ENCODE measurements at regions not wholly inside any gene's neighbourhood (a gene's known extent, or its start where the extent isn't known, plus 50 kb on each side); places are given as distances from the start of the nearest gene placed in this dataset.

- ChIA-PET CTCF (no interaction called here), POLR2A (no interaction called here)
- Histone ChIP-seq H3K27ac (ENCODE audit: extremely low read depth, low read depth, low read length) (no peak overlapping the region), H3K4me1 (ENCODE audit: control insufficient read depth, insufficient read depth, low read length) (no peaks in the 10 kb centered on the region), H3K36me3 (ENCODE audit: control insufficient read depth in 2 of 2, insufficient read depth in 1 of 2, low read length in 2 of 2) (no peaks in the 10 kb centered on the region), H3K4me3 (ENCODE audit: low read depth, low read length) (no peak overlapping the region), H3K9me3 (ENCODE audit: control insufficient read depth, insufficient read depth, low read depth, low read length) (no peaks in the 10 kb centered on the region)
- TF ChIP-seq ZFP41 (tag by site-specific recombination; IDR thresholded peaks at IDR 0.05; ENCODE audit: borderline replicate concordance): no peak
- TF ChIP-seq ZSCAN5A (tag by site-specific recombination; IDR thresholded peaks at IDR 0.05): no peak
- no peak for TF ChIP-seq ZNF148 (tag by site-specific recombination; IDR thresholded peaks at IDR 0.05; ENCODE audit: borderline replicate concordance)
- TF ChIP-seq ZSCAN23 (tag by site-specific recombination; IDR thresholded peaks at IDR 0.05): no peak
- TF ChIP-seq ZNF76 (tag by site-specific recombination; IDR thresholded peaks at IDR 0.05; ENCODE audit: borderline replicate concordance, low read depth): no peak
- no peak for TF ChIP-seq ZNF404 (tag by site-specific recombination; IDR thresholded peaks at IDR 0.05)
- no peak for TF ChIP-seq ZNF274 (IDR thresholded peaks at IDR 0.05; ENCODE audit: low read length)
- no peak for TF ChIP-seq ZNF274 (tag by site-specific recombination; IDR thresholded peaks at IDR 0.05; ENCODE audit: borderline replicate concordance)
- TF ChIP-seq ZNF214 (tag by site-specific recombination; IDR thresholded peaks at IDR 0.05; ENCODE audit: borderline replicate concordance): no peak
- TF ChIP-seq ZNF830 (tag by site-specific recombination; IDR thresholded peaks at IDR 0.05; ENCODE audit: low read depth): no peak
- TF ChIP-seq ZNF488 (tag by site-specific recombination; IDR thresholded peaks at IDR 0.05): no peak
- TF ChIP-seq, protein P1, sequence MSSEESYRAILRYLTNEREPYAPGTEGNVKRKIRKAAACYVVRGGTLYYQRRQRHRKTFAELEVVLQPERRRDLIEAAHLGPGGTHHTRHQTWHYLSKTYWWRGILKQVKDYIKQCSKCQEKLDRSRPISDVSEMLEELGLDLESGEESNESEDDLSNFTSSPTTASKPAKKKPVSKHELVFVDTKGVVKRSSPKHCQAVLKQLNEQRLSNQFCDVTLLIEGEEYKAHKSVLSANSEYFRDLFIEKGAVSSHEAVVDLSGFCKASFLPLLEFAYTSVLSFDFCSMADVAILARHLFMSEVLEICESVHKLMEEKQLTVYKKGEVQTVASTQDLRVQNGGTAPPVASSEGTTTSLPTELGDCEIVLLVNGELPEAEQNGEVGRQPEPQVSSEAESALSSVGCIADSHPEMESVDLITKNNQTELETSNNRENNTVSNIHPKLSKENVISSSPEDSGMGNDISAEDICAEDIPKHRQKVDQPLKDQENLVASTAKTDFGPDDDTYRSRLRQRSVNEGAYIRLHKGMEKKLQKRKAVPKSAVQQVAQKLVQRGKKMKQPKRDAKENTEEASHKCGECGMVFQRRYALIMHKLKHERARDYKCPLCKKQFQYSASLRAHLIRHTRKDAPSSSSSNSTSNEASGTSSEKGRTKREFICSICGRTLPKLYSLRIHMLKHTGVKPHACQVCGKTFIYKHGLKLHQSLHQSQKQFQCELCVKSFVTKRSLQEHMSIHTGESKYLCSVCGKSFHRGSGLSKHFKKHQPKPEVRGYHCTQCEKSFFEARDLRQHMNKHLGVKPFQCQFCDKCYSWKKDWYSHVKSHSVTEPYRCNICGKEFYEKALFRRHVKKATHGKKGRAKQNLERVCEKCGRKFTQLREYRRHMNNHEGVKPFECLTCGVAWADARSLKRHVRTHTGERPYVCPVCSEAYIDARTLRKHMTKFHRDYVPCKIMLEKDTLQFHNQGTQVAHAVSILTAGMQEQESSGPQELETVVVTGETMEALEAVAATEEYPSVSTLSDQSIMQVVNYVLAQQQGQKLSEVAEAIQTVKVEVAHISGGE (tag by site-specific recombination; conservative IDR thresholded peaks at IDR 0.05; ENCODE audit: low read depth): no peak
- TF ChIP-seq ZNF791 (tag by site-specific recombination; IDR thresholded peaks at IDR 0.05): no peak
- no peak for TF ChIP-seq ZNF394 (tag by site-specific recombination; IDR thresholded peaks at IDR 0.05; ENCODE audit: borderline replicate concordance)
- no peak for TF ChIP-seq BCL11A (tag by site-specific recombination; IDR thresholded peaks at IDR 0.05; ENCODE audit: low read depth)
Measured at GRCh38 chr10:4736608-4737007, 89.4 kb upstream of the AKR1E2 start.

DNA sequence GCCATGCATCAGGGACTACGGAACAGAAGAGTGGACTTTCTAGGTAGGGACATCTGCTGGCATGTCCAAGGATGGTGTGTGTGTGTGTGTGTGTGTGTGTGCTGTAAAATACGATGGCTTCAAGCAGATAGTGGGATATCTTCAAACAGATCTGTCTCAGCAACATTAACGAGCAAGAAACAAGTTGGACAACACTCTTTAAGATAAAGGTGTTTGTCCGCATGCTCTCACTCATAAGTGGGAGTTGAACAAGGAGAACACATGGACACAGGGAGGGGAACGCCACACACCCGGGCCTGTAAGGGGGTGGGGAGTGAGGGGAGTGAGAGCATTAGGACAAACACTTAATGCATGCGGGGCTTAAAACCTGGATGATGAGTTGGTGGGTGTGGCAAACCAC, 89.8 kb upstream of the AKR1E2 start:
- H3K36me3 ChIP-seq (ENCODE audit: control insufficient read depth in 2 of 2, insufficient read depth in 1 of 2, low read length in 2 of 2): no peaks in the 10 kb centered on the region
- H3K9me3 ChIP-seq (ENCODE audit: control insufficient read depth, insufficient read depth, low read depth, low read length): no peaks in the 10 kb centered on the region
- H3K27ac ChIP-seq (ENCODE audit: extremely low read depth, low read depth, low read length): no peak overlapping the region
- ChIA-PET POLR2A (no interaction called here), CTCF (no interaction called here)
- H3K4me1 ChIP-seq (ENCODE audit: control insufficient read depth, insufficient read depth, low read length): no peaks in the 10 kb centered on the region
- TF ChIP-seq ZNF555 (tag by site-specific recombination; conservative IDR thresholded peaks at IDR 0.05): no peak
- no peak for TF ChIP-seq BCL11A (tag by site-specific recombination; IDR thresholded peaks at IDR 0.05; ENCODE audit: low read depth)
- TF ChIP-seq ZNF221 (tag by site-specific recombination; IDR thresholded peaks at IDR 0.05; ENCODE audit: borderline replicate concordance): no peak
- TF ChIP-seq ZNF626 (tag by site-specific recombination; IDR thresholded peaks at IDR 0.05): no peak
- TF ChIP-seq, protein P2, sequence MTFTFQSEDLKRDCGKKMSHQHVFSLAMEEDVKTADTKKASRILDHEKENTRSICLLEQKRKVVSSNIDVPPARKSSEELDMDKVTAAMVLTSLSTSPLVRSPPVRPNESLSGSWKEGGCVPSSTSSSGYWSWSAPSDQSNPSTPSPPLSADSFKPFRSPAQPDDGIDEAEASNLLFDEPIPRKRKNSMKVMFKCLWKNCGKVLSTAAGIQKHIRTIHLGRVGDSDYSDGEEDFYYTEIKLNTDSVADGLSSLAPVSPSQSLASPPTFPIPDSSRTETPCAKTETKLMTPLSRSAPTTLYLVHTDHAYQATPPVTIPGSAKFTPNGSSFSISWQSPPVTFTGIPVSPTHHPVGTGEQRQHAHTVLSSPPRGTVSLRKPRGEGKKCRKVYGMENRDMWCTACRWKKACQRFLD (tag by site-specific recombination; IDR thresholded peaks at IDR 0.05): no peak
- TF ChIP-seq TRIM28 (IDR thresholded peaks at IDR 0.05; ENCODE audit: borderline replicate concordance, low read length): no peak
- no peak overlapping the region for H3K4me3 ChIP-seq (ENCODE audit: low read depth, low read length)
